Effector memory CD4-positive, alpha-beta T cell (primary cell): ENCODE measurements at regions not wholly inside any gene's neighbourhood (a gene's known extent, or its start where the extent isn't known, plus 50 kb on each side); places are given as distances from the start of the nearest gene placed in this dataset.

Experiments
- DNase-seq, 3 donors: peaks; one replicate each; pipeline ENCODE4 v3.0.0-alpha.2; 2020
- H3K27ac ChIP-seq: 2 replicates; pipeline ENCODE4 v1.7.0; 2013; ENCODE audit warnings: mild to moderate bottlenecking, low read length, moderate library complexity; ENCODE audit not compliant: insufficient read depth, poor library complexity, severe bottlenecking
- H3K27me3 ChIP-seq: replicated peaks from 2 replicates; pipeline ENCODE4 v1.7.0; 2013; ENCODE audit warnings: mild to moderate bottlenecking, low read length; ENCODE audit not compliant: insufficient read depth, control insufficient read depth, poor library complexity, severe bottlenecking
- H3K36me3 ChIP-seq: 2 replicates; pipeline ENCODE4 v1.7.0; 2013; ENCODE audit warnings: mild to moderate bottlenecking, low read length, moderate library complexity; ENCODE audit not compliant: control insufficient read depth, insufficient read depth
- H3K4me1 ChIP-seq: 2 replicates; pipeline ENCODE4 v1.7.0; 2013; ENCODE audit warnings: low read length, mild to moderate bottlenecking; ENCODE audit not compliant: control insufficient read depth, insufficient read depth, poor library complexity, severe bottlenecking
- H3K4me3 ChIP-seq: 2 replicates; pipeline ENCODE4 v1.7.0; 2013; ENCODE audit warnings: low read length, low read depth, mild to moderate bottlenecking; ENCODE audit not compliant: insufficient read depth, poor library complexity, severe bottlenecking
- H3K9me3 ChIP-seq: 2 replicates; pipeline ENCODE4 v1.7.0; 2013; ENCODE audit warnings: mild to moderate bottlenecking, low read length, moderate library complexity; ENCODE audit not compliant: control insufficient read depth

- Histone ChIP-seq H3K27me3 (no peaks in the 10 kb centered on the region), H3K36me3 (no peaks in the 10 kb centered on the region), H3K4me1 (no peaks in the 10 kb centered on the region), H3K27ac (no peak overlapping the region), H3K9me3 (no peaks in the 10 kb centered on the region), H3K4me3 (no peak overlapping the region)
- DNase-seq, result no peak
Observed at GRCh38 chr2:212665948-212666347, 127.3 kb upstream of the ERBB4 start.

- no peaks in the 10 kb centered on the region for H3K27me3 ChIP-seq
- H3K4me1 ChIP-seq, result no peaks in the 10 kb centered on the region
- no peak overlapping the region for H3K4me3 ChIP-seq
- H3K9me3 ChIP-seq, result no peaks in the 10 kb centered on the region
- no peak for DNase-seq
- no peaks in the 10 kb centered on the region for H3K36me3 ChIP-seq
- no peak overlapping the region for H3K27ac ChIP-seq
Observed at GRCh38 chr2:212659441-212659840, 120.8 kb upstream of the ERBB4 start.

GRCh38 chr2:212649646-212650045, 111.0 kb upstream of the ERBB4 start:
- Histone ChIP-seq H3K4me3 (no peak overlapping the region), H3K36me3 (no peaks in the 10 kb centered on the region), H3K27ac (no peak overlapping the region), H3K4me1 (no peaks in the 10 kb centered on the region), H3K9me3 (no peaks in the 10 kb centered on the region), H3K27me3 (no peaks in the 10 kb centered on the region)
- DNase-seq, result no peak

- H3K4me3 ChIP-seq, result no peak overlapping the region
- H3K27me3 ChIP-seq, result no peaks in the 10 kb centered on the region
- H3K4me1 ChIP-seq, result no peaks in the 10 kb centered on the region
- no peak for DNase-seq
- no peaks in the 10 kb centered on the region for H3K9me3 ChIP-seq
- H3K27ac ChIP-seq, result no peak overlapping the region
- no peaks in the 10 kb centered on the region for H3K36me3 ChIP-seq
Observed at GRCh38 chr2:212646698-212647366, 108.2 kb upstream of the ERBB4 start.

GRCh38 chr2:212644195-212644837, 105.7 kb upstream of the ERBB4 start:
- H3K4me3 ChIP-seq, result no peak overlapping the region
- H3K27me3 ChIP-seq, result no peaks in the 10 kb centered on the region
- no peak for DNase-seq
- no peaks in the 10 kb centered on the region for H3K9me3 ChIP-seq
- H3K4me1 ChIP-seq, result no peaks in the 10 kb centered on the region
- no peaks in the 10 kb centered on the region for H3K36me3 ChIP-seq
- no peak overlapping the region for H3K27ac ChIP-seq

- Histone ChIP-seq H3K4me3 (no peak overlapping the region), H3K4me1 (no peaks in the 10 kb centered on the region), H3K27ac (no peak overlapping the region), H3K36me3 (no peaks in the 10 kb centered on the region), H3K9me3 (no peaks in the 10 kb centered on the region), H3K27me3 (no peaks in the 10 kb centered on the region)
- no peak for DNase-seq
Observed at GRCh38 chr2:212640428-212640827, 101.8 kb upstream of the ERBB4 start.

- Histone ChIP-seq H3K4me3 (no peak overlapping the region), H3K27ac (no peak overlapping the region), H3K4me1 (no peaks in the 10 kb centered on the region), H3K36me3 (no peaks in the 10 kb centered on the region), H3K9me3 (no peaks in the 10 kb centered on the region), H3K27me3 (no peaks in the 10 kb centered on the region)
- DNase-seq, result no peak
Observed at GRCh38 chr2:212638694-212639093, 100.1 kb upstream of the ERBB4 start.

GRCh38 chr2:212628586-212628985, 90.0 kb upstream of the ERBB4 start:
- H3K27ac ChIP-seq, result no peak overlapping the region
- H3K9me3 ChIP-seq, result no peaks in the 10 kb centered on the region
- no peaks in the 10 kb centered on the region for H3K27me3 ChIP-seq
- H3K36me3 ChIP-seq, result no peaks in the 10 kb centered on the region
- DNase-seq, result no peak
- H3K4me3 ChIP-seq, result no peak overlapping the region
- H3K4me1 ChIP-seq, result no peaks in the 10 kb centered on the region

- DNase-seq, result no peak
- no peaks in the 10 kb centered on the region for H3K4me1 ChIP-seq
- no peaks in the 10 kb centered on the region for H3K36me3 ChIP-seq
- no peaks in the 10 kb centered on the region for H3K27me3 ChIP-seq
- H3K9me3 ChIP-seq, result no peaks in the 10 kb centered on the region
- no peak overlapping the region for H3K4me3 ChIP-seq
- H3K27ac ChIP-seq, result no peak overlapping the region
Observed at GRCh38 chr2:212626371-212626918, 87.8 kb upstream of the ERBB4 start.

GRCh38 chr2:212619954-212620353, 81.4 kb upstream of the ERBB4 start:
- Histone ChIP-seq H3K36me3 (no peaks in the 10 kb centered on the region), H3K4me1 (no peaks in the 10 kb centered on the region), H3K9me3 (no peaks in the 10 kb centered on the region), H3K27ac (no peak overlapping the region), H3K4me3 (no peak overlapping the region), H3K27me3 (no peaks in the 10 kb centered on the region)
- no peak for DNase-seq
